Adrenal gland (tissue), 5 donors: ENCODE measurements at regions not wholly inside any gene's neighbourhood (a gene's known extent, or its start where the extent isn't known, plus 50 kb on each side); places are given as distances from the start of the nearest gene placed in this dataset.

Experiments used
- CTCF ChIP-seq, 6 experiments: fragments of 450-650 bp in 4 of 6; fragments of 200-600 bp in 2 of 6; sonication (generic) in 1 of 6; IDR thresholded peaks; 1 replicate in 5 of 6; 2 replicates in 1 of 6; pipeline versions ENCODE4 v1.5.1 to v1.8.0; 2016 to 2021; ENCODE audit warnings: antibody characterized with exemption in 6 of 6, mild to moderate bottlenecking in 2 of 6, moderate library complexity in 1 of 6
- POLR2A ChIP-seq, 2 donors: fragments of 450-650 bp; IDR thresholded peaks; one replicate each; pipeline ENCODE4 v1.6.1; 2017; ENCODE audit warnings: antibody characterized with exemption in 2 of 2, mild to moderate bottlenecking in 2 of 2, moderate library complexity in 1 of 2
- donor health status: DM: no; HTN: no; CAD: no.

DNA sequence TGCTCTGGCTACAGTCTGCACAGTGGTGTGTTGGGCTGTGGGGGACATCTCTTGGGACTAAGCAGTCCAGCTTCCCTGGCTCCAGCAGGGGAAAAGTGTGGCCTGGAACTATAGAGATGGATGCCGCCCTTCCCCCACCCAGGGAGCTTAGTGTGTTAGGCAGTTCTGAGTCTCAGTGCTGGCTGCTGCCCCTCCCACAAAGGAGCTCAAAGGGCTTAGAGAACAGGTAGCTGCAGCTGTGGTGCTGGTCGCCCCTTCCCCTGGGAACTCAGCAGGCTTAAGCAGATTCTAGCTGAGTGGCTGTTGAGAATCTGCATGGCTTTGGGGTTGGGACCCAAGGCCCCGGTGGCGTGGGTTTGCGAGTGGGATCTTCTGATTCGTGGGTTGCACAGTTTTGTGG lies 190.8 kb downstream of the PDCD6IP start:
- no peak for TF ChIP-seq POLR2A (IDR thresholded peaks at IDR 0.05)
- no peak for TF ChIP-seq CTCF (IDR thresholded peaks at IDR 0.05)
